Left renal pelvis (tissue), 4 donors: ENCODE measurements at regions not wholly inside any gene's neighbourhood (a gene's known extent, or its start where the extent isn't known, plus 50 kb on each side); places are given as distances from the start of the nearest gene placed in this dataset.

ENCODE experiments used
- DNase-seq, 4 donors: peaks; one replicate each; pipeline ENCODE4 v3.0.0-alpha.2; 2013; ENCODE audit warnings: low read depth in 4 of 4, low spot score in 3 of 4

DNA sequence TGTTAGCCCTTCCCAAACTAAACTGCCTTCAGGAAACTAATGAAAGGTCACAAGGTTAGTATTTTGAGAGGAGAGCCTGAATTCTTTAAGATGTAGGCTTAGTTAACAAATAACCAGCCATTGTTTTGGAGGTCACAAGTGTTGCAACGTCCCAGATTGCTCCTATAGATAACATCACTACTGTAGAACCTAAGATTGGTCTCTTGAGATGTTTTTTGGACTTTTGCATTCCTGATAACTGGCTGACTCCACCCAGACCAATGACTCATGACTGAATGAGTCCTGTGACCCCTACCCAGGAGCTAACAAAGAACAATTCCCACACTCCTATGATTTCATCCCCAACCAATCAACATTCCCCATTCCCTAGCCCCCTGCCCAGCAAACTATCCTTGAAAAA lies 178.8 kb downstream of the SCP2D1 start:
- DNase-seq = no peak

DNA sequence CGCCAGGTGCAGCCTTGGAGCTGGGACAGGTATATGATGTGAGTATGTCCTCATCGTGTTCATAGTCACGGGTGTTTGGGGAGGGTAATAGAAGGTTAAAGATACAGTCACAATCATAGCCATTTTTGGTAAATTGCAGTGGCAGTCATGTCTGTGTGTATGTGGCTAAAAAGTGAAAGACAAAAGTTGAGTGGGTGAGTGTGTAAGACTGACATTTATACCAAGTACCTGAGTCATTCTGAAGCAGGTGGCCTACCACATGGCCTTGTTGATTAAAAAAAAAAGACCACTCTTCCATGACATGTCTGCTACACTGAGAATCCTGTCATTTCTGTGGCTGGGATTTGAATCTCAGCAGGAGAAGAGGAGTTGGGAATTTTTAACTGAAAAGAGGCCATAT lies 181.9 kb downstream of the SCP2D1 start:
- no peak for DNase-seq

GRCh38 chr20:18999086-18999485 lies 185.5 kb downstream of the SCP2D1 start:
- no peak for DNase-seq

DNA sequence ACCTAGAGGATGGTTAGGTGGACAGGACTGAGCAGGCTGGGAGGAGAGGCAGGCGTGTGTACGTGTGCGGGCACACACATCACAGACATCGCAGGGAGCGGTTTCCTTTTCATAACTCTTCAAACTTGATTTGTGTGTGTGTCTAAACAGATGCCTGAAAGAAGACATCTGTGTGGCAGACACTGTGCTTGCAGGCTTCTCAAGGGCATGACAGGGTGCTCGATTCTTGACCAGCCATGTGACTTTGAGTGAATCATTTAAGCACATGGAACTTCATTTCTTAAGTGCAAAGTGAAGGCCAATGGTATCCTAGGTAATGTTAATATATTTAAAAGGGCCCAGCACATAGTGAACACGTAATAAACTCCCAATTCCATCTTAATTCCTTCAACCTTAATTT lies 186.5 kb downstream of the SCP2D1 start:
- DNase-seq = no peak

- no peak for DNase-seq
Measured at GRCh38 chr20:19001177-19001576, 187.6 kb downstream of the SCP2D1 start.

DNA sequence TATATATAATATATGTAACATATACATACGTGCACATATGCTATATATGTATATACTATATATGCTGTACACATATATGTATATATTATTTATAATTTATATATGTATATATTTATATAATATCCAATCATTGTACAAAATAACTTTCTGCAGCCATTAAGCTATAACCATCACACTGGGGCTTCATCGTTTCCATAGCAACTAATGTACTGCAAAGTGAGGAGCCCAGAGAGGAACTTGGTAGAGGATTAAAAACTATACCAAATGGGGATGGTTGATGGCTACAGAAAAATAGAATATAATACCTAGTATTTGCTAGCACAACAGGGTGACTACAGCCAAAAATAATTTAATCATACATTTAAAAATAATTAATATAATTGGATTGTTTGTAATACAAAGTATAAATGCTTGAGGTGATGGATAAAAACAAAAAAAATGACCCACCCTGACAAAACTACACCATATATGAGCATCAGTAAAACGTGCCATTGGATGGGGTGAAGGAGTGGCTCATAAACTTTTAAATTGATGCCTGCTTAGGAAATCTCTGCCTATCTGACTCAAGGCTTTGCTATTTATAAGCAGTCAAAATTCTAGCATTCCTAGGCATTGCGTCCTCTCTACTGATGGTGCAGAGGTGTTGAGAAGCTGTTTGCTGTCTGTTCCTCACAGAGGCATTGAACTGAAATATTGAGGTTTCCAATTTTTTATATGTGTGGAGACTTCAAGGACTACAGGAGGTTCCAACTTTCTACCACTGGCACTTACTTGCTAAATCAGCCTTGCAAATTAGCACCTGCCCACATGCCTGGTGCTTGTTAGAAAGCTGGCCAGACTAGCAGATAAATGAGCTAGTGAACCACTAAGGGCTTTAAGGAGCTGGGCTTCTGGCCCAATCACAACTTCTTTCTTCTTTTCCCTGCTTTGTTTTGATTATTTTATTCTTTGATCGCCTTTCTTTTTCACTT lies 190.1 kb downstream of the SCP2D1 start:
- no peak for DNase-seq

DNA sequence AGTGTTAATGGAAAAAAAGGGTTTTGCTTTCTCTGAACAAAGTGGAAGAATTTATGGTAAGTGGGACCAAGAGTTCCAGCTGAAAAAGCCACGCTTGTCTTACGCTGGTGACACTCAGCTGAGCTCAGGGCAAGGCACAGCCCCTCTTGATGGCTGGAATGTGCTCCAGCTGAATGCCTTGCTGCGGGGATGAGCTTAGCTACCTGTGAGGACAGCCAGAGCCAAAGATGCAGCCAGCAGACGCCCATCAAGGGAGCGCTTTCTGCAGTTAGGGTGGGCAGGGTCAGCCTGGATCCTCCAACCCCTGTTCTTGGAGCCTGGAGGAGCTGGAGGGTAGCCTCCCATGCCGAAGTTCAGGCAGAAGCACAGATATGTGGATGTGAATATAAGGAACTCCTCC lies 191.4 kb downstream of the SCP2D1 start:
- DNase-seq = no peak

GRCh38 chr20:19008497-19008896 lies 194.9 kb downstream of the SCP2D1 start:
- DNase-seq = no peak

GRCh38 chr20:19009081-19009688 lies 195.6 kb downstream of the SCP2D1 start:
- no peak for DNase-seq

DNA sequence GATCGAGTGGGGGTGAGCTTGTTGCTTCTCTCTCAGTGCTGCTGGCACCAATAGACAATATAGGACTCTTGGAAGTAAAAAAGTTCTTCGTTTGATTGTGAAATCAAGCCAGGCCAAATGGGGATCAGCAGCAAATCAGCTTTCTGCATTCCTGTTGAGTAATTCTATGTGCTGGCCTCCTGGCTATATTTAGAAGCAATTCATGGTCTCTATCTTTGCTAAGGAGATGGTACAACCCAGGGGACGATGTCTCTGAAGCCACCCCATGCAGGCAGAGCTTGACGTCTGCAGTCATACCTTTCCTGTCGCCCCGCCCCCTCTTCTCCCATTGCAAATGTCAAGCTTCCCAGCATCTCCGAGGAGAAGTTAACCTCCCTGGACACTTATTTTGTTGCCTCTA lies 199.1 kb downstream of the SCP2D1 start:
- no peak for DNase-seq

DNA sequence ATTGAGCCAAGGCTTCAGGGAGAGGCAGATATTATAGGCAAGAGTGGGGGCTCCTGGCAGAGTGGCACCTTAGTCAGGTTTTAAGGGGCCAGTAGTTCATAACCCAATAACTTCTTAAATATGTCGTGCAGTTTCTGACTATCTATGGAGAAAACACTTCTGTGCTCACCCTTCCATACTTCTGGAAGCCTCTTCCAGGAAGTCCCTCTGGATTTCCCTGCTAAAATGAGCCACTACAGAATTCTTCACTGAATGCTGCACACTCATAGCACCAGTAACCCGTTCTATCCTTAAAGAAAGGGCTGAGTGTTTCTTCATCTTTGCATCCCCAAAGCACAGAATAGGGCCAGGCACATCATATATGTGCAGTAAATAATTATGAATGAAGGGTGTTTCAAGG lies 198.5 kb upstream of the SLC24A3 start:
- no peak for DNase-seq

DNA sequence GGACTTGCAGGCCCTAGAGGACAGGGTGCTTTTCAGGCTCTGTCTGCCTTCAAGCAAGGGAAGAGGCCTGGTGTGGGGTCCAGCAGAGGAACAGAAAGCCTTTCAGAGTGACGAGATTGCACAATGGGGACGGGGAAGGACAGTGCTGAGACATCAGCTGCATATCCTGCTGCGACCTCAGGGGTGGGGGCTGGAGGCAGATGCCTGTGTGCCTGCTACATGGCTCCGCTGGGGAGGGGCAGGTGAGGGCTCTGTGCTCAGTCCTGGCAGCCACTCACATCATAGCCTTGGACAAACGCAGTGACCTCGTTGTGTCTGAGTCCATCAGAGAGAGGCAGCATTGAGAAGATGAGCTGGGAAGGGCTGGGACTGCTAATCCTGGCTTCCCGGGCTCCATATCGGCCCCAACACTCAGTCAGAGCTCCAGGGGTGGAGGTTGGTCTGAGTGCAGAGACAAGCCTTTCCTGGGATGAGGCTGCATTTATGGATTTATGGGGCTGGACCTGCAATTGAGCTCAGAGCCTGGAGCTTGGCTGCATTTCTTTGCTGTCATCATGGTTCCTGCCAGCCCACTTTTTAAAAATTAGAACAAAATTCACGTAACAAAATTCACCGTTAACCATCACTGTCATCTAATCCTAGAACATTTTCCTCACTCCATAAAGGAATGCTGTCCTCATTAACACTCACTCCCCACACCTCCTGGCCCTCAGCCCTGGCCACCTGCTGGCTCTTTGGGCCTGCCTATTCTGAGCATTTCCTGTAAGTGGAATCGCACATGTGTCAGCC lies 196.9 kb upstream of the SLC24A3 start:
- DNase-seq = no peak

GRCh38 chr20:19016140-19016497 lies 196.3 kb upstream of the SLC24A3 start:
- no peak for DNase-seq

GRCh38 chr20:19017104-19017690 lies 195.2 kb upstream of the SLC24A3 start:
- no peak for DNase-seq

- no peak for DNase-seq
Measured at GRCh38 chr20:19018881-19019280, 193.6 kb upstream of the SLC24A3 start.

DNA sequence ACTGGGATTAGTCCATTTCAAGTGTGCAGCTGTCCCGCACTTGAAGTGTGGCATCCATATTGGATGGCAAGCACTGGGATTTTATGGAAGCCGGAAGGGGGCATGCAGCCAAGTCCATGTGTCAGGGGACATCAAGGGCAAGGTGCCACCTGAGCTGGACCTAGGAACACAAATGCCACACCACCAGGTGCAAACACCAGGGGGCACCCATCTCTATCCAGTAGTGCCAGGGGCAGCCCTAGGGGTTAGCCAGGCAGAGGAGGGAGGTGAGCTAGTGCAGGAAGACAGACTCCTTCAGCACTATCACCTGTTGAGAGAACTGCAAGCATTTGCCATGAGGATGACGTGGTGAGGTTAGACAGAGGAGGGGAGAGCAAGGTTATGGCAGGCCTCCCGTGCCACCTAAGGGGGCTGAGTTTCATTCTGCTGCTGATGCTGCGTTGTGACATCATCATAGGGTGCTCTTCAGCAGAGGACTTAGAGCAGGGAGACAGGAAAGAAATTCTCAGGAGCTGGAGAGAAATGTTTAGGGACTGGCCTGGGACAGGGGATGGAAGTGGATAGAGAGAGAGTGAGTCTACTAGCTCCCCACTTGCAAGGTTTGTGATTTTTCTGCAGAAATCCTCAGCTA lies 192.6 kb upstream of the SLC24A3 start:
- no peak for DNase-seq

- no peak for DNase-seq
Measured at GRCh38 chr20:19021406-19022117, 190.9 kb upstream of the SLC24A3 start.

DNA sequence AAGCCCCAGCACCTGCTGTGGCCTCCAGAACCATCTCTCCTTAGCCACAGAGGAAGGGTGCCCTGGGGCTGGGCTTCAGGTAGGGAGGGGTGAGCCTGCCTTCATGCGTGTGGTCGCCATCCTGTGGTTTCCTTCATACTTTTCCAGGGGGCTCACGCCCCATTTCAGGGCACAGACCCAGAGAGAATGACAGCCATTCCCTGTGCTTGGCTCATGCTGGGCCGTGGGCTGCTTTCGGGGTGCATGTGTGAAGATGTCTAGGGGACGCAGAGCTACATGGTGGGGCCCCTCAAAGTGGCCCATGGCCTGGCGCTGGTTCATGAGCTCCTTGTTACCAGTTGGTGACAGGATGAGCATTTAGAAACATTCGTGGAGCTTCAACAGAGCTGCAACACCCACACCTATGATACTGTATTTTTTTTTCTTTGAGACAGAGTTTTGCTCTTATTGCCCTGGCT lies 190.3 kb upstream of the SLC24A3 start:
- DNase-seq = no peak

- DNase-seq = no peak
Measured at GRCh38 chr20:19022791-19023448, 189.5 kb upstream of the SLC24A3 start.
